Loucy (cell line): ENCODE measurements at regions not wholly inside any gene's neighbourhood (a gene's known extent, or its start where the extent isn't known, plus 50 kb on each side); places are given as distances from the start of the nearest gene placed in this dataset.

ENCODE experiments used
- EZH2phosphoT487 ChIP-seq: fragments of 200-600 bp; IDR thresholded peaks from 2 replicates; pipeline ENCODE4 v1.6.1; 2018; ENCODE audit warnings: antibody characterized with exemption, mild to moderate bottlenecking, moderate library complexity, borderline replicate concordance
- TF ChIP-seq, protein P1 (sequence below): fragments of 200-600 bp; sonication (generic); conservative IDR thresholded peaks from 2 replicates; pipeline ENCODE4 v1.5.1; 2014; ENCODE audit warnings: mild to moderate bottlenecking, antibody characterized with exemption, low read length

DNA sequence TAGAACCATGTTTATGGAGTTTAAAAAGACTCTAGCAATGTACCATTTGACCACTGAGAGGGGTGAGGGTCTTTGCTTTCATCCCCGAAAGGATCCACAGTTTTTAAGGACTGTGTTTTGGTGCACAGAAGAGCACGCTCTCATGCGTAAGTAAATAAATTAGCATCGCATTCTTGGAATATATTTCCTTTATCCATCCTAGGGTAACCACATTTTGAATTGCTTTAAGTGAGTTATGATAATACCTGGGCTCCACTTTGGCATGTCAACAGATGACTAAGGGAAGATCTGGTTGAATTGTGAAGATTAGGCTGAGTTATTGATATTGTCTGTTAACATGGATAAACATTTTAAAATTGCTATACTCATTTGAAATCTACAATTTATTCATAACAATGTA is 89.4 kb upstream of the EDIL3 start:
- TF ChIP-seq, protein P1, sequence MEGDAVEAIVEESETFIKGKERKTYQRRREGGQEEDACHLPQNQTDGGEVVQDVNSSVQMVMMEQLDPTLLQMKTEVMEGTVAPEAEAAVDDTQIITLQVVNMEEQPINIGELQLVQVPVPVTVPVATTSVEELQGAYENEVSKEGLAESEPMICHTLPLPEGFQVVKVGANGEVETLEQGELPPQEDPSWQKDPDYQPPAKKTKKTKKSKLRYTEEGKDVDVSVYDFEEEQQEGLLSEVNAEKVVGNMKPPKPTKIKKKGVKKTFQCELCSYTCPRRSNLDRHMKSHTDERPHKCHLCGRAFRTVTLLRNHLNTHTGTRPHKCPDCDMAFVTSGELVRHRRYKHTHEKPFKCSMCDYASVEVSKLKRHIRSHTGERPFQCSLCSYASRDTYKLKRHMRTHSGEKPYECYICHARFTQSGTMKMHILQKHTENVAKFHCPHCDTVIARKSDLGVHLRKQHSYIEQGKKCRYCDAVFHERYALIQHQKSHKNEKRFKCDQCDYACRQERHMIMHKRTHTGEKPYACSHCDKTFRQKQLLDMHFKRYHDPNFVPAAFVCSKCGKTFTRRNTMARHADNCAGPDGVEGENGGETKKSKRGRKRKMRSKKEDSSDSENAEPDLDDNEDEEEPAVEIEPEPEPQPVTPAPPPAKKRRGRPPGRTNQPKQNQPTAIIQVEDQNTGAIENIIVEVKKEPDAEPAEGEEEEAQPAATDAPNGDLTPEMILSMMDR, result no peak
- TF ChIP-seq EZH2phosphoT487, result no peak
